SK-N-SH treated with all-trans-retinoic acid at 6 μM for 48 hours (cell line): ENCODE measurements at regions not wholly inside any gene's neighbourhood (a gene's known extent, or its start where the extent isn't known, plus 50 kb on each side); places are given as distances from the start of the nearest gene placed in this dataset.
A peak's percentile ranks its signal among the peaks of the same experiment; 100 is the strongest.

Experiments
- ATAC-seq: fragments of 200-7000 bp; cut with Tn5 transposase; 3 replicates; pipeline ENCODE4 v1.9.1; 2020; ENCODE audit warnings: mild to moderate bottlenecking, moderate library complexity
- ARNTL ChIP-seq: fragments of 450-650 bp; formaldehyde crosslinking; IDR thresholded peaks from 2 replicates; pipeline ENCODE4 v1.5.0; 2020; ENCODE audit warnings: low read depth, mild to moderate bottlenecking, moderate library complexity, borderline replicate concordance
- BACH2 ChIP-seq: fragments of 250-450 bp; sonication (Bioruptor Pico); IDR thresholded peaks from 2 replicates; pipeline ENCODE4 v1.9.0; 2021; ENCODE audit warnings: mild to moderate bottlenecking, borderline replicate concordance
- CREB5 ChIP-seq: fragments of 250-450 bp; sonication (Bioruptor Pico); IDR thresholded peaks from 2 replicates; pipeline ENCODE4 v1.5.1; 2020; ENCODE audit warnings: low read depth, mild to moderate bottlenecking, moderate library complexity
- CSDC2 ChIP-seq: fragments of 250-450 bp; sonication (Bioruptor Pico); IDR thresholded peaks from 2 replicates; pipeline ENCODE4 v1.5.0; 2020; ENCODE audit warnings: mild to moderate bottlenecking, moderate library complexity
- CSRNP3 ChIP-seq: fragments of 250-450 bp; sonication (Bioruptor Pico); IDR thresholded peaks from 2 replicates; pipeline ENCODE4 v1.5.1; 2021; ENCODE audit warnings: mild to moderate bottlenecking, moderate library complexity
- ESRRG ChIP-seq: fragments of 250-450 bp; sonication (Bioruptor Pico); IDR thresholded peaks from 2 replicates; pipeline ENCODE4 v1.6.1; 2021; ENCODE audit warnings: mild to moderate bottlenecking
- ISL1 ChIP-seq: fragments of 250-450 bp; sonication (Bioruptor Pico); IDR thresholded peaks from 2 replicates; pipeline ENCODE4 v2.1.2; 2022; ENCODE audit warnings: mild to moderate bottlenecking, moderate library complexity
- OSR1 ChIP-seq: fragments of 250-450 bp; sonication (Bioruptor Pico); IDR thresholded peaks from 2 replicates; pipeline ENCODE4 v1.8.0; 2022; ENCODE audit warnings: moderate library complexity, mild to moderate bottlenecking, inconsistent platforms
- PATZ1 ChIP-seq: fragments of 250-450 bp; sonication (Bioruptor Pico); IDR thresholded peaks from 2 replicates; pipeline ENCODE4 v1.8.0; 2020; ENCODE audit warnings: mild to moderate bottlenecking, moderate library complexity, borderline replicate concordance
- POU6F1 ChIP-seq: fragments of 250-450 bp; sonication (Bioruptor Pico); IDR thresholded peaks from 2 replicates; pipeline ENCODE4 v1.8.0; 2021; ENCODE audit warnings: low read depth, mild to moderate bottlenecking, moderate library complexity, borderline replicate concordance
- PPARA ChIP-seq: fragments of 250-450 bp; sonication (Bioruptor Pico); IDR thresholded peaks from 2 replicates; pipeline ENCODE4 v1.5.0; 2020; ENCODE audit warnings: mild to moderate bottlenecking, borderline replicate concordance
- RARB ChIP-seq: fragments of 250-450 bp; sonication (Bioruptor Pico); IDR thresholded peaks from 2 replicates; pipeline ENCODE4 v1.8.0; 2021; ENCODE audit warnings: mild to moderate bottlenecking, moderate library complexity
- SNAI2 ChIP-seq: fragments of 250-450 bp; sonication (Bioruptor Pico); IDR thresholded peaks from 2 replicates; pipeline ENCODE4 v1.5.0; 2020; ENCODE audit warnings: mild to moderate bottlenecking, moderate library complexity
- TCF4 ChIP-seq: fragments of 250-450 bp; sonication (Bioruptor Pico); IDR thresholded peaks from 2 replicates; pipeline ENCODE4 v1.8.0; 2021; ENCODE audit warnings: mild to moderate bottlenecking, moderate library complexity, borderline replicate concordance
- TOX ChIP-seq: fragments of 250-450 bp; sonication (Bioruptor Pico); IDR thresholded peaks from 2 replicates; pipeline ENCODE4 v1.8.0; 2021; ENCODE audit warnings: mild to moderate bottlenecking, moderate library complexity, borderline replicate concordance
- TSHZ2 ChIP-seq: fragments of 250-450 bp; sonication (Bioruptor Pico); IDR thresholded peaks from 2 replicates; pipeline ENCODE4 v1.5.0; 2020; ENCODE audit warnings: mild to moderate bottlenecking, moderate library complexity
- ZC3H10 ChIP-seq: fragments of 250-450 bp; sonication (Bioruptor Pico); IDR thresholded peaks from 2 replicates; pipeline ENCODE4 v1.5.1; 2021; ENCODE audit warnings: mild to moderate bottlenecking, moderate library complexity
- ZFP3 ChIP-seq: fragments of 250-450 bp; sonication (Bioruptor Pico); IDR thresholded peaks from 2 replicates; pipeline ENCODE4 v1.5.0; 2020; ENCODE audit warnings: mild to moderate bottlenecking, moderate library complexity
- ZNF565 ChIP-seq: fragments of 450-650 bp; formaldehyde crosslinking; conservative IDR thresholded peaks from 2 replicates; pipeline ENCODE4 v1.5.0; 2020; ENCODE audit warnings: low read depth, mild to moderate bottlenecking, moderate library complexity
- ZNF70 ChIP-seq: fragments of 450-650 bp; formaldehyde crosslinking; IDR thresholded peaks from 2 replicates; pipeline ENCODE4 v1.5.0; 2020; ENCODE audit warnings: mild to moderate bottlenecking, moderate library complexity
- ZNF8 ChIP-seq: fragments of 450-650 bp; formaldehyde crosslinking; IDR thresholded peaks from 2 replicates; pipeline ENCODE4 v1.5.0; 2020; ENCODE audit warnings: mild to moderate bottlenecking, moderate library complexity

GRCh38 chr10:69684020-69684980, 54.3 kb downstream of the FAM241B start:
- TF ChIP-seq TCF4 = no peak
- no peak for TF ChIP-seq ZNF565 (CRISPR knock-in tag)
- TF ChIP-seq ARNTL = no peak
- TF ChIP-seq TOX (CRISPR knock-in tag) = no peak
- TF ChIP-seq, all 23 proteins: peak for 0

GRCh38 chr10:69684981-69685353, 54.9 kb downstream of the FAM241B start:
- TF ChIP-seq RARB = no peak
- no peak for TF ChIP-seq OSR1 (CRISPR knock-in tag)
- TF ChIP-seq TCF4 = no peak
- no peak for TF ChIP-seq ZNF70 (CRISPR knock-in tag)
- TF ChIP-seq PATZ1 (CRISPR knock-in tag) = no peak
- no peak for TF ChIP-seq CREB5 (CRISPR knock-in tag)
- no peak for TF ChIP-seq POU6F1 (CRISPR knock-in tag)
- no peak for TF ChIP-seq CSDC2 (CRISPR knock-in tag)
- TF ChIP-seq ESRRG (CRISPR knock-in tag) = no peak
- TF ChIP-seq SNAI2 (CRISPR knock-in tag) = no peak
- TF ChIP-seq ZNF8 (CRISPR knock-in tag) = no peak
- TF ChIP-seq ISL1 = no peak
- no peak for TF ChIP-seq ARNTL
- TF ChIP-seq BACH2 (CRISPR knock-in tag) = no peak
- no peak for TF ChIP-seq TOX (CRISPR knock-in tag)
- no peak for TF ChIP-seq ZNF565 (CRISPR knock-in tag)
- no peak for TF ChIP-seq ZC3H10 (CRISPR knock-in tag)
- TF ChIP-seq PPARA = no peak
- no peak for ATAC-seq

More at GRCh38 chr10:69684020-69684980, 54.3 kb downstream of the FAM241B start:
- peak; percentile 23 for ATAC-seq

GRCh38 chr10:69685426-69685801, 55.4 kb downstream of the FAM241B start:
- ATAC-seq = no peak
- TF ChIP-seq CSRNP3 (CRISPR knock-in tag) (no peak), ZC3H10 (CRISPR knock-in tag) (no peak), TSHZ2 (CRISPR knock-in tag) (no peak), TCF4 (no peak), ZFP3 (CRISPR knock-in tag) (no peak), RARB (no peak), ISL1 (no peak), PATZ1 (CRISPR knock-in tag) (no peak)
